ENCODE measurements at regions not wholly inside any gene's neighbourhood (a gene's known extent, or its start where the extent isn't known, plus 50 kb on each side); places are given as distances from the start of the nearest gene placed in this dataset.

DNA sequence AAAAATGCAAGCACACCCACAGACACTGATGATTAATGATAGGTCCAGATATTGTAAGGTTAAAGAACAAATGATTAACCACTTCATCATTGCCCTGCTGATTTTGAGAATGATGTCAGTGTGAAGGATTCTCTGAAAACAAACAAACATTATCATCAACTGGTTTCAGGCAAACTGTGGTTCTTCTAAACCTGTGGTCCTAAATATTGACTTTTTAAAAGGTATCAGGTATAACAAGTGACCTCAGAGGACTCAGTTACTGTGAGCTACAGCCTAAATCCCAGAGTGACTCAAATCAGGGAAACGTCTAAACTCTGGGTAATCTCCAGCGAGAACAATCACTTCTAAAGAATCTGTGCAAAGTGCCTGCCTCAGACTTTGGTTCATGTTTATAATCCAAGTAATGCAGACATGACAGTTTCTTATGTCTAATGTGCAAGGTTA, 172.3 kb upstream of the CDH6 start:
- DNase-seq (ENCODE audit: low read depth) = peak; percentile 75

DNA sequence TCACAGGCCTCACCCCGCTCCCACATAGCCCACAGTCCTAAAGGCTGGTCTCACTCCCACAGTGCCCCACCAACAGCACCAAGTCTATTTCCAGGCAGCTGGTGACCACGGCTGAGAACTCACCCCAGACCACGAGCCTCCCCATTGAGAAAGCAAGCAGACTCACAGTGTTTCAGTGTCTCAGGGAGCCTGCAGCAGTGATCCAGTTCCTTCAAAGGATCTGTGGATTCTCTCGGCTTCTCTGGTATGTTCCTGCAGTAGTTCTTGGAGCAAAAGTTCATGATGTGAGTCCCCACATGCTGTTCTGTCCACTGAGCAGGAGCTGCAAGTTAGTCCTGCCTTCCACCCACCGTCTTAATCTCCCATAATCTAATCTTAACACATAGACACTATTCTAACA, 185.3 kb upstream of the CDH6 start:
- no peak overlapping the region for H3K4me3 ChIP-seq (ENCODE audit: low read depth, low read length)
- DNase-seq (ENCODE audit: low read depth) = no peak
- TF ChIP-seq, protein P1, sequence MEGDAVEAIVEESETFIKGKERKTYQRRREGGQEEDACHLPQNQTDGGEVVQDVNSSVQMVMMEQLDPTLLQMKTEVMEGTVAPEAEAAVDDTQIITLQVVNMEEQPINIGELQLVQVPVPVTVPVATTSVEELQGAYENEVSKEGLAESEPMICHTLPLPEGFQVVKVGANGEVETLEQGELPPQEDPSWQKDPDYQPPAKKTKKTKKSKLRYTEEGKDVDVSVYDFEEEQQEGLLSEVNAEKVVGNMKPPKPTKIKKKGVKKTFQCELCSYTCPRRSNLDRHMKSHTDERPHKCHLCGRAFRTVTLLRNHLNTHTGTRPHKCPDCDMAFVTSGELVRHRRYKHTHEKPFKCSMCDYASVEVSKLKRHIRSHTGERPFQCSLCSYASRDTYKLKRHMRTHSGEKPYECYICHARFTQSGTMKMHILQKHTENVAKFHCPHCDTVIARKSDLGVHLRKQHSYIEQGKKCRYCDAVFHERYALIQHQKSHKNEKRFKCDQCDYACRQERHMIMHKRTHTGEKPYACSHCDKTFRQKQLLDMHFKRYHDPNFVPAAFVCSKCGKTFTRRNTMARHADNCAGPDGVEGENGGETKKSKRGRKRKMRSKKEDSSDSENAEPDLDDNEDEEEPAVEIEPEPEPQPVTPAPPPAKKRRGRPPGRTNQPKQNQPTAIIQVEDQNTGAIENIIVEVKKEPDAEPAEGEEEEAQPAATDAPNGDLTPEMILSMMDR (IDR thresholded peaks at IDR 0.05; ENCODE audit: insufficient read depth, low read length) = no peak

More for the DNA sequence above, 172.3 kb upstream of the CDH6 start:
- TF ChIP-seq, protein P1 (IDR thresholded peaks at IDR 0.05; ENCODE audit: insufficient read depth, low read length) = no peak
- no peak overlapping the region for H3K4me3 ChIP-seq (ENCODE audit: low read depth, low read length)

DNA sequence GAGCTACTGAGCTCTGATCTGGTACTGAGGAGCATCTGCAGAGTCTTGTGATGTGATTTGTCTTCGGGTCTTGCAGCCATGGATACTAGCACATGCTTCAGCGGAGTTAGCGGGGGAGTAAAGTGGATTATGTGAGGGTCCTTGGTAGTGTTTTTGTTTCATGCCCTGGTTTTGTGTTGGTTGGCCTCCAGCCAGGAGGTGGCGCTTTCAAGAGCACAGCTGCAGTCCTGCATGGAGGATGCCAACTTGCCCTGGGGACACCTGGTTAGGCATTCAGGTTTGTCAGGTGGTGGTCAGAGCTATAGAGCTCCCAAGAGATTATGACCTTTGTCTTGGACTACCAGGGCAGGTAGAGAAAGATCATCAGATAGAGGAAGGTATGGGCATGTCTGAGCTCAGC, 185.8 kb upstream of the CDH6 start:
- H3K4me3 ChIP-seq (ENCODE audit: low read depth, low read length) = no peak overlapping the region
- DNase-seq (ENCODE audit: low read depth) = no peak
- TF ChIP-seq, protein P1 (IDR thresholded peaks at IDR 0.05; ENCODE audit: insufficient read depth, low read length) = no peak

DNA sequence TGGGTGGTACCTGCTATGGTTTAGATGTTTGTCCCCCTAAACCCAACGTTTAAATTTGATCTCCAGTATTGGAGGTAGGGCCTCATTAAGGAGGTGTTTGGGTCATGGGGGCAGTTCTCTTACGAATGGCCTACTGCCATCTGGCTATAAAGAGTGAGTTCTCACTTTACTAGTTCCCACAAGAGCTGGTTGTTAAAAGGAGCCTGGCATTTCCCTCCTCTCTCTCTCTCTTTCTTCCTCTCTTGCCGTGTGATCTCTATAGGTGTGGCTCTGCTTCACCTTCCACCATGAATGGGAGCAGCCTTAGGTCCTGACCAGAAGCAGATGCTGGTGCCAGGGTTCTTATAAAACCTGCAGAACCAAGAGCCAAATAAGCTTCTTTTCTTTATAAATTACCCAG, 193.2 kb upstream of the CDH6 start:
- DNase-seq (ENCODE audit: low read depth) = no peak
- no peak overlapping the region for H3K4me3 ChIP-seq (ENCODE audit: low read depth, low read length)
- TF ChIP-seq, protein P1 (IDR thresholded peaks at IDR 0.05; ENCODE audit: insufficient read depth, low read length) = no peak

DNA sequence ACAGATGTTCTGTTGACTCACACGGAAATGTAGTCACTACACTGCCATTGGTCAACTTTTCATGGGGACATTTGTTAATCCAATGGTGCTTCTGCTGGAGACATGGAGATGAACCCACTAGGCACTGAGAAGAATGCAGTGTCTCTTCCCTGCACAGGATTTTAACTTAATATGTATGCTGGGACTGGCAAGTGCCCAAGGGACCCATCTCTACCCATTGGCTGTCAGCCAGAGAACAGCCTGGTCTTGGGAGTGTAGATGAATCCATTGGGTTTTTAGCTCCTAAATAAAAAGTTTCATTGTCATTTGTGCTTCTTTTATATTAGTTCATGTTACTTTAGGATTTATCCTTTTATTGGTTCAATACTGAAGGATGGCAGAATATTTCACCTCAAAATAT, 195.8 kb upstream of the CDH6 start:
- no peak for DNase-seq (ENCODE audit: low read depth)
- H3K4me3 ChIP-seq (ENCODE audit: low read depth, low read length) = no peak overlapping the region
- TF ChIP-seq, protein P1 (IDR thresholded peaks at IDR 0.05; ENCODE audit: insufficient read depth, low read length) = no peak

DNA sequence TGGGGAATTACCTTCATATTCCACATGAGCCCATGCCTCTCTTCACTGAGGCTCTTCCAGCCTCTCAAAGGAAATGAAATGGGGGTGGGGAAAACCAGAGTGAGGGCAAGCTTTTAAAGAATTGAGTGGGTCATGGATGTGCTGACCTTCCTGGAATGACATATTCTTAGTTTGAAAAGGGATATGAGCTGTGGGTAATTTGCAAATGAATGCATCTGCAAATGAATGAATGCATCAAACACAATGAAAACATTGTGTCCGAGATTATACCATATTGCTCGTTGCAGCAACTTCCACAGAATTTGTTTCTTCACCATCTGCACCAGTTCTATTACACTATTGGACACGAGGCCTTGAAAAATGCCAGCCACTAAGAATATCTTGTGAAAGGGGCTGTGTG, 198.6 kb upstream of the CDH6 start:
- H3K4me3 ChIP-seq (ENCODE audit: low read depth, low read length) = no peak overlapping the region
- TF ChIP-seq, protein P1 (IDR thresholded peaks at IDR 0.05; ENCODE audit: insufficient read depth, low read length) = no peak
- DNase-seq (ENCODE audit: low read depth) = no peak

DNA sequence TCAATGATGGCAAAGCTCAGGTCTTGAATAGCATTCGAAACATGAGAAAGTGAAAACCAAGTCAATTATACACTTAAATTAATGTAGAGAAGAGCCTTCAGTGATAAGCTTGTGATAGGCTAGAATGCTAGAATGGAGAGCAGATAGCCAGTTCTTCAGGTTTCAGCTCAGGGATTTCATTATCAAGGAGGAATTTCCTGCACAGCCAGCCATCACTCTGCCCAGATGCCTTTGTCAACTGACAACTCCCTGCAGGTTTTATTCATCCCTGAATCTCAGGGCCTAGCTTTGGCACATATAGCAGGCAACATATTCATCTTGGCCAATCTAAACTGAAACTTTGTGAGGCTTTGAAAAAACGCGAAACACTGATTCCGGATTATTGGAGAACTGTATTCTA, 199.3 kb upstream of the CDH6 start:
- TF ChIP-seq, protein P1 (IDR thresholded peaks at IDR 0.05; ENCODE audit: insufficient read depth, low read length) = no peak
- DNase-seq (ENCODE audit: low read depth) = no peak
- H3K4me3 ChIP-seq (ENCODE audit: low read depth, low read length) = no peak overlapping the region
